ENCODE measurements at regions not wholly inside any gene's neighbourhood (a gene's known extent, or its start where the extent isn't known, plus 50 kb on each side); places are given as distances from the start of the nearest gene placed in this dataset.
"Not testable (repeated sequence)": the region's sequence is repeated elsewhere in the genome, so short reads cannot be mapped to it uniquely, and the experiment has no call there.

GRCh38 chr2:95677346-95677745, 85.5 kb downstream of the TRIM43 start:
- Histone ChIP-seq H3K36me3 (ENCODE audit: insufficient read depth, low read length, poor library complexity, severe bottlenecking) (no peaks in the 10 kb centered on the region), H3K9me3 (ENCODE audit: low read depth, low read length, poor library complexity, severe bottlenecking) (no peaks in the 10 kb centered on the region), H3K4me3 (ENCODE audit: low read depth, low read length, poor library complexity, severe bottlenecking) (no peak overlapping the region), H3K4me1 (ENCODE audit: insufficient read depth, low read length, poor library complexity, severe bottlenecking) (no peaks in the 10 kb centered on the region), H3K27ac (ENCODE audit: low read depth, low read length, poor library complexity, severe bottlenecking) (no peak overlapping the region), H3K27me3 (replicated peaks; ENCODE audit: insufficient read depth, low read depth, low read length, poor library complexity) (peaks cover 28% of the 10 kb centered on the region)
- ChIA-PET POLR2A (ENCODE audit: low non-redundant PET) (no interaction called here), CTCF (no interaction called here)
- BruUV-seq (replicated peaks) = no TSS peak
- intact Hi-C loops (cut with micrococcal nuclease; ENCODE audit: unreplicated experiment) = no loop called here
- TF ChIP-seq CTCF (conservative IDR thresholded peaks at IDR 0.05; ENCODE audit: low read depth, low read length) (no peak), EZH2 (IDR thresholded peaks at IDR 0.05; ENCODE audit: borderline replicate concordance, low read depth, low read length, poor library complexity, severe bottlenecking) (no peak)
- DNase-seq (ENCODE audit: low spot score) = no peak

GRCh38 chr2:95677833-95678232, 86.0 kb downstream of the TRIM43 start:
- H3K4me1 ChIP-seq (ENCODE audit: insufficient read depth, low read length, poor library complexity, severe bottlenecking); BruUV-seq (replicated peaks); H3K4me3 ChIP-seq (ENCODE audit: low read depth, low read length, poor library complexity, severe bottlenecking); H3K27ac ChIP-seq (ENCODE audit: low read depth, low read length, poor library complexity, severe bottlenecking); intact Hi-C loops (cut with micrococcal nuclease; ENCODE audit: unreplicated experiment); H3K9me3 ChIP-seq (ENCODE audit: low read depth, low read length, poor library complexity, severe bottlenecking); DNase-seq (ENCODE audit: low spot score); CTCF ChIA-PET; H3K36me3 ChIP-seq (ENCODE audit: insufficient read depth, low read length, poor library complexity, severe bottlenecking); POLR2A ChIA-PET (ENCODE audit: low non-redundant PET): not testable (repeated sequence)
- H3K27me3 ChIP-seq (replicated peaks; ENCODE audit: insufficient read depth, low read depth, low read length, poor library complexity) = peaks cover 28% of the 10 kb centered on the region

GRCh38 chr2:95681158-95681557, 89.4 kb downstream of the TRIM43 start:
- H3K9me3 ChIP-seq (ENCODE audit: low read depth, low read length, poor library complexity, severe bottlenecking); DNase-seq (ENCODE audit: low spot score); POLR2A ChIA-PET (ENCODE audit: low non-redundant PET); H3K36me3 ChIP-seq (ENCODE audit: insufficient read depth, low read length, poor library complexity, severe bottlenecking); intact Hi-C loops (cut with micrococcal nuclease; ENCODE audit: unreplicated experiment); H3K27me3 ChIP-seq (replicated peaks; ENCODE audit: insufficient read depth, low read depth, low read length, poor library complexity); BruUV-seq (replicated peaks); H3K4me1 ChIP-seq (ENCODE audit: insufficient read depth, low read length, poor library complexity, severe bottlenecking); H3K4me3 ChIP-seq (ENCODE audit: low read depth, low read length, poor library complexity, severe bottlenecking); CTCF ChIA-PET; H3K27ac ChIP-seq (ENCODE audit: low read depth, low read length, poor library complexity, severe bottlenecking): not testable (repeated sequence)

GRCh38 chr2:95681589-95682081, 89.8 kb downstream of the TRIM43 start:
- H3K36me3 ChIP-seq (ENCODE audit: insufficient read depth, low read length, poor library complexity, severe bottlenecking); H3K27me3 ChIP-seq (replicated peaks; ENCODE audit: insufficient read depth, low read depth, low read length, poor library complexity); POLR2A ChIA-PET (ENCODE audit: low non-redundant PET); DNase-seq (ENCODE audit: low spot score); H3K9me3 ChIP-seq (ENCODE audit: low read depth, low read length, poor library complexity, severe bottlenecking); intact Hi-C loops (cut with micrococcal nuclease; ENCODE audit: unreplicated experiment); H3K4me1 ChIP-seq (ENCODE audit: insufficient read depth, low read length, poor library complexity, severe bottlenecking); H3K27ac ChIP-seq (ENCODE audit: low read depth, low read length, poor library complexity, severe bottlenecking); H3K4me3 ChIP-seq (ENCODE audit: low read depth, low read length, poor library complexity, severe bottlenecking); CTCF ChIA-PET; BruUV-seq (replicated peaks): not testable (repeated sequence)

- intact Hi-C loops (cut with micrococcal nuclease; ENCODE audit: unreplicated experiment); BruUV-seq (replicated peaks): not testable (repeated sequence)
Measured at GRCh38 chr2:95682889-95683517, 91.2 kb downstream of the TRIM43 start.

More at GRCh38 chr2:95682889-95683517, 91.2 kb downstream of the TRIM43 start:
- DNase-seq (ENCODE audit: low spot score); H3K36me3 ChIP-seq (ENCODE audit: insufficient read depth, low read length, poor library complexity, severe bottlenecking); H3K9me3 ChIP-seq (ENCODE audit: low read depth, low read length, poor library complexity, severe bottlenecking); H3K27ac ChIP-seq (ENCODE audit: low read depth, low read length, poor library complexity, severe bottlenecking); CTCF ChIA-PET; H3K4me1 ChIP-seq (ENCODE audit: insufficient read depth, low read length, poor library complexity, severe bottlenecking); H3K27me3 ChIP-seq (replicated peaks; ENCODE audit: insufficient read depth, low read depth, low read length, poor library complexity); POLR2A ChIA-PET (ENCODE audit: low non-redundant PET): not testable (repeated sequence)
- peak overlapping the region; percentile 45 for H3K4me3 ChIP-seq (ENCODE audit: low read depth, low read length, poor library complexity, severe bottlenecking)

Data from A673 (cell line).